Large intestine (tissue), 3 donors: ENCODE measurements at regions not wholly inside any gene's neighbourhood (a gene's known extent, or its start where the extent isn't known, plus 50 kb on each side); places are given as distances from the start of the nearest gene placed in this dataset.

Experiments
- DNase-seq, 2 donors: peaks; one replicate each; pipeline versions ENCODE4 v3.0.0 to v3.0.0-alpha.2; 2013
- H3K27ac ChIP-seq: one replicate; pipeline ENCODE4 v1.5.1; 2013; ENCODE audit warnings: low read length
- H3K27me3 ChIP-seq: 2 replicates; pipeline ENCODE4 v1.6.1; 2013; ENCODE audit warnings: low read length; ENCODE audit not compliant: control insufficient read depth, insufficient read depth
- H3K36me3 ChIP-seq: 2 replicates; pipeline ENCODE4 v1.6.1; 2013; ENCODE audit warnings: low read length; ENCODE audit not compliant: control insufficient read depth, insufficient read depth
- H3K4me1 ChIP-seq: one replicate; pipeline ENCODE4 v1.6.1; 2013; ENCODE audit warnings: low read length; ENCODE audit not compliant: control insufficient read depth, insufficient read depth
- H3K4me3 ChIP-seq: one replicate; pipeline ENCODE4 v1.5.1; 2013; ENCODE audit warnings: low read length
- H3K9me3 ChIP-seq: one replicate; pipeline ENCODE4 v1.6.1; 2013; ENCODE audit warnings: mild to moderate bottlenecking, low read depth, low read length, moderate library complexity; ENCODE audit not compliant: control insufficient read depth
- WGBS: methylation state at CpG from one replicate; pipeline ENCODE4 v1.1.5; 2013; ENCODE audit warnings: low lambda C conversion rate; ENCODE audit not compliant: insufficient coverage; 5-methylcytosine and 5-hydroxymethylcytosine counted together

DNA sequence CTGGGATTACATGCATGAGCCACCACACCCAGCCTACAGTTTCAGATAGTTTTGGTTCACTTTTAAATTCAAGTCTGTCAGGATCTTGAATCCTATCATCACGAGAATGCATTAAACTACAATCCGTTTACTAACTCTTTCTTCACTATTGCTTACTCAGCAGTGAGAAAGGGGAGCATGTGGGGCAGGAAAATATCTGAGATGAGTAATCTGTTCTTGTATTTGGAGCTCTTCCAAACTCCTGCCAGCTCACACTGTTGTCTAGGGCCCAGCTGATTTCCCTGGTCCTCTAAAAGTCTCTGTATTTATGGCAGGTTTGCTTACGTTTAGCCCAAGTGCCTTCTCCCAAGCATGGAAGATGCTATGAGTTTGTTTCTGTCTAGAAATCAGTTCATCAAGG, 152.2 kb downstream of the FGF18 start:
- Histone ChIP-seq H3K9me3 (no peaks in the 10 kb centered on the region), H3K27ac (no peak overlapping the region), H3K27me3 (peaks cover 4% of the 10 kb centered on the region), H3K4me3 (no peak overlapping the region), H3K36me3 (no peaks in the 10 kb centered on the region), H3K4me1 (no peaks in the 10 kb centered on the region)
- DNase-seq = no peak
- 86% methylated on average over 1 of the region's 3 CpGs for WGBS

DNA sequence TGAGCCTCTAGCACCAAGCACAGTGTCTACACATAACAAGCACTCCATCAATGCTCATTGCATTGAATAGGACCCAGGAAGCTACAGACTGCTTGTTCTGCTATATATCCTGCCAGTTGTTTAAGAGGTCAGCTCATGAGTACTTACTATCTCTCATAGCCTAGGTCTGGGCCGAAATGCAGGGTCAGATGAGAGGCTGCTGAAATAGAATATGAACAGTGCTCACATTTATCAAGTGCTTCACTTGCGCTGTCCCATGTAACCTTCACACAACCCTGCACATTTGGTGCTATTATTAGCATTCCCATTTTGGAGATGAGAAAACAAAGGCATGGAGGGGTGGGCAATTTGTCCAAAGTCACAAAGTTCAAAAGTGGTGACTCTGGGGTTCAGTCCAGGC, 153.6 kb downstream of the FGF18 start:
- Histone ChIP-seq H3K4me3 (no peak overlapping the region), H3K4me1 (no peaks in the 10 kb centered on the region), H3K36me3 (no peaks in the 10 kb centered on the region), H3K27me3 (peaks cover 4% of the 10 kb centered on the region), H3K27ac (no peak overlapping the region), H3K9me3 (no peaks in the 10 kb centered on the region)
- DNase-seq = no peak
- WGBS = no CpG with 5 or more reads among the region's 2 CpGs

DNA sequence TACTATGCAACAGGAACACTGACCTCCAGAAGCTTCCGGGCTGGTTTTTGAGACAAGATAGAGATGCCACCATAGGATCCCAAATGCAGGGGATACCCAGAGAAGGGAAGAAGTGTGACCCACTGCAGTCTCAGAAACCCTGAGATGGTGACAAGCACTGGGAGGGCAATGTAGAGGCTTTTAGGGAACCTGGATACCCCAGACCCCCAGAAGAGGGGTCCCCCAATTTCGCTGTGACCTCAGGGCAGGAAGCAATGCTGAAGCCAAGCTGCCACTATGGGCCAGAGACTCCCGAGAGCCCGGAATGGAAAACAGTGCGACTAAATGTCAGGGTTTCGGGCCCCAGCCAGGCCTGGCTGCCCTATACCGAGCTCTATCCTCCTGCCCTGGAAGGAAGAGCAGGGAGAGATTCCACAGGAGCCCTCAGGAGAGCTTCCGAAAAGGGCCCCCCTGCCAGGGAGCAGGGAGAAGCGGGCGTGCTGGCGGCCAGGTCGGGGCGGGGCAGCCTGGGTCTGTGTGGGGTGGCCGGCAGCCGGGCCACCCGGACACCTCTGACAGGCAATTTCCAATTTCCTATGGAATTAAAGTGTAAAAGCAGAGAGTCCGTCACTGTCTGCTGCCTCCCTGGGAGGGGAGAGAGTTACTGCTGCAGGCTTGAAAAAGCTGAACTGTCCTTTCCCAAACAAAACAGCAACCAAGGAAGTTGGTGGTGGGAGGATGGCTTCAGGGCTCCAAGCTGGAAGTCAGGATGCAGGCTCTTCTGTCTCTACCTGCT, 154.2 kb downstream of the FGF18 start:
- no peak overlapping the region for H3K4me3 ChIP-seq
- no peak for DNase-seq
- no CpG with 5 or more reads among the region's 17 CpGs for WGBS
- no peaks in the 10 kb centered on the region for H3K9me3 ChIP-seq
- no peaks in the 10 kb centered on the region for H3K4me1 ChIP-seq
- H3K36me3 ChIP-seq = no peaks in the 10 kb centered on the region
- no peak overlapping the region for H3K27ac ChIP-seq
- peaks cover 4% of the 10 kb centered on the region for H3K27me3 ChIP-seq

DNA sequence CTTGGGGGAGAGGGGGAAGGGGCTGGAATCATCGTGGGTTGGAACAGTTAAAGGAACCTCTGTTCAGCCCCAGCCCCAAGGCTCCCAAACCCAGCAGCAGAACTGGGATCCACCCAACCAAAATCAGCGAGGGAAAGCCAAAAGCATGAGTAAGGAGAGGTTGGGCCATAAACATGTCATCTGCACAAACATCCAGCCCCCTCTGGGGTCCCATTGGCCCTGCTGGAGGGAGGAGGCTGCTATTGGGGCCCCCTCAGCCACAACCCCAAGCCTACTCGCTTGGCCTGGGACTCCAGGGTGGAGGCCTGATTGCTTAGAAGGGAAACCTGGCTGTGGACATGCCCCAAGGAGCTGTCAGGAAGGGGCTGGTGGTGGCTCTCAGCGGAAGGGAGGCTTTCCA, 154.9 kb downstream of the FGF18 start:
- WGBS = no CpG with 5 or more reads among the region's 4 CpGs
- Histone ChIP-seq H3K27ac (no peak overlapping the region), H3K4me1 (no peaks in the 10 kb centered on the region), H3K27me3 (peaks cover 4% of the 10 kb centered on the region), H3K36me3 (no peaks in the 10 kb centered on the region), H3K9me3 (no peaks in the 10 kb centered on the region), H3K4me3 (no peak overlapping the region)
- DNase-seq = no peak

DNA sequence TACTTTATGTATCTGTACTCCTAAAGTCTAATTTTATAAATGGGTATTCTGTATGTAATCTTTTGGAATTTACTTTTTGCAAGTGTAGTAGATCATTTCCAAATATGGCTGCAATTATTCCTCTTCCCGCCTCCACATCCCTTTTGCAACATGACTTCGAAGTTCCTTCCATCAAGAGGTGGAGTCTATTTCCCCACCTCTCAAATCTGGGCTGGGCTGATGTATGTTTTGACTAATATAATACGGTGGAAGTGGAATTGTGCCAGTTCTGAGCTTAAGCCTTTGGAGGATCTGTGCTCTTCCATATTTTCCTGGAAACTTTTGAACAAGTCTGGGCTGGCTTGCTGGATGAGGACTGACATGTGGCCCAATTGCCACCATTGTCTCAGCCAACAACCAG, 155.9 kb downstream of the FGF18 start:
- Histone ChIP-seq H3K4me1 (no peaks in the 10 kb centered on the region), H3K4me3 (no peak overlapping the region), H3K36me3 (no peaks in the 10 kb centered on the region), H3K9me3 (no peaks in the 10 kb centered on the region), H3K27me3 (peaks cover 4% of the 10 kb centered on the region), H3K27ac (no peak overlapping the region)
- no peak for DNase-seq
- WGBS = no CpG with 5 or more reads among the region's 3 CpGs

DNA sequence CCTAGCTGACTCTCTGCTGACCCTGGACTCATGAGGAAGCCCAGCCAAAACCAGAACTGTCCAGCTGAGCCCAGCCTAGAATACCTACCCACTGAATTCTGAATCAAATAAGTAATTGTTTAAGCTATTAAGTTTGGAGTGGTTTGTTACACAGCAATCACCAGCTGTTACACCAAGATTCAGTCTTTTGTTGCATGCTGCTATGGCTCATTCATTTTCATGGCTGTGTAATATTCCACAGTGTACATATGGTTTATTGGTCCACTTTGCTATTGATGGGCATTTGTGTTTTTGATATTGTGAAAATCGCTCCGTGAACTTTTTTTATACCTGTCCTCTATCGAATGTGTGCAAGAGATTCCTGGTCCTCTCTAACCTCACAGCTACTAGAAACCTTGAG, 156.4 kb downstream of the FGF18 start:
- WGBS = no CpG with 5 or more reads among the region's 3 CpGs
- DNase-seq = no peak

DNA sequence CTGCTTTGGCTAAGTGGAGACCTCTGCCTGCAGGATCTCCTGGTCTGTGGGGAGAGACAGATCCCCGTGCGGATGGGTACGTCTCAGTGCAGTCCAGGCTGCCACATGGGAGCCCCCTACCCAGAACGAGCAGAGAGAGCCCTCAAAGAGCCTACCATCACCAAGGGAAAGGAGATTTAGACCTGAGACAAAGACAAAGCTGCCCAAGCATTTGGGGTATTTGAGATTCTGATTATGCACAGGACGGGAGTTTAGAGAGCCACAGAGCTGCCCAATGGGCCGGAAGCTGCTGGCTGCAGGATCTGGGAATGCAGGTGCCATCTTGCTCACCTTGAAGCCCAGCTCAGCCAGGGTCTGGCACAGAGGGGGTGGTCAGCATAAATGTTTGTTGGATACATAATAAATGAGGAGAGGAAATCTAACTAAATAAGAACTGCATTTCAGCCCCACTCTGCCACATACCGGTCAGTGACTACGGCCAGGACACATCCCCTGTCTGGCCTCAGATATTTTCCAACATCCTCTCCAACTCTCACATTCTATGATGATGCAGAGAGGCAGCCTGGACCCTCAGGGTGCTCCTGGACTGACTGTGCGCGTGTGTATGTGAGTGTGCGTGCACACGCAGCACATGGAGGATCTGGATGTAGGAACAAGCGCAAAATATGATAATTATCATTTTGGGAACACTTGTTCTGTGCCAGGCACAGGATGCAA, 157.8 kb downstream of the FGF18 start:
- Histone ChIP-seq H3K4me1 (no peaks in the 10 kb centered on the region), H3K27ac (no peak overlapping the region), H3K36me3 (no peaks in the 10 kb centered on the region), H3K9me3 (no peaks in the 10 kb centered on the region), H3K27me3 (peaks cover 4% of the 10 kb centered on the region), H3K4me3 (no peak overlapping the region)
- no CpG with 5 or more reads among the region's 13 CpGs for WGBS
- no peak for DNase-seq

More for the DNA sequence above, 156.4 kb downstream of the FGF18 start:
- Histone ChIP-seq H3K4me1 (no peaks in the 10 kb centered on the region), H3K9me3 (no peaks in the 10 kb centered on the region), H3K27ac (no peak overlapping the region), H3K27me3 (peaks cover 4% of the 10 kb centered on the region), H3K4me3 (no peak overlapping the region), H3K36me3 (no peaks in the 10 kb centered on the region)

DNA sequence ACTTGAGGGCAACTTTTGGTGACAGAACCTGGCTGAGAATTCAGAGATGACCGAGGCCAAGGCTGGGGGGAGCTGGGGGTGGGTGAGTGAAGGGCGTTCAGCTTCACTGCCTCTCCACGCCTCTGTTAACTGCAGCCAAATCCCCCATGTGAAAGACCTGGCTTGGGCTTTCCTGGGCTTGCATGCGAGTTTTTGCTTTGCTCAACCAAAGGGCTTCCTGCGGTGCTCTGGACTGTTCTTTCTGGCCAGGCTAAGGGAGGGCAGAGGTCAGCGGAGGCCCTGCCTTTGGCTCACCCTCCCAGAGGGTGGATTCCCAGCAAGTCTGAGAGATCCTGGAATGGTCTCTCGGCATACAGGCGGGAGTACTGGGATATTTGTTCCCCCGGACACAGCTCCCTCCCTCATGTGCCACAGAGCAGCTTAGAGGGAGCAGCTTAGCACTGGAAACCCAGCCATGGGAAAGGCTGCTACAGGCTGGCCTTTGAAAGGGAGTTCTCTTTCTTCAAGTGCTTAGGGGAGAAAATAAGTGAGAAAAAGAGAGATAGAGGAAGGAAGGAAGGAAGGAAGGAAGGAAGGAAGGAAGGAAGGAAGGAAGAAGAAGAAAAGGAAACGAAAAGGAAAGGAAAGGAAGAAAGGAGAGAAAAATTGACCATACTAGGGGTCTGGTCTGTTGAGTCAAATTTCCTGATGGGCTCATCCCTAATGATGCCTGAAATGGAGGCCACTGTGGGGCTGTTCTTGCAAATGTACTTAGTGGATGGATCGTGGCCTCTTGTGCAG, 158.8 kb downstream of the FGF18 start:
- Histone ChIP-seq H3K36me3 (no peaks in the 10 kb centered on the region), H3K9me3 (no peaks in the 10 kb centered on the region), H3K4me1 (no peaks in the 10 kb centered on the region), H3K27ac (no peak overlapping the region), H3K4me3 (no peak overlapping the region), H3K27me3 (peaks cover 4% of the 10 kb centered on the region)
- WGBS = 91% methylated on average over 1 of the region's 11 CpGs
- no peak for DNase-seq

DNA sequence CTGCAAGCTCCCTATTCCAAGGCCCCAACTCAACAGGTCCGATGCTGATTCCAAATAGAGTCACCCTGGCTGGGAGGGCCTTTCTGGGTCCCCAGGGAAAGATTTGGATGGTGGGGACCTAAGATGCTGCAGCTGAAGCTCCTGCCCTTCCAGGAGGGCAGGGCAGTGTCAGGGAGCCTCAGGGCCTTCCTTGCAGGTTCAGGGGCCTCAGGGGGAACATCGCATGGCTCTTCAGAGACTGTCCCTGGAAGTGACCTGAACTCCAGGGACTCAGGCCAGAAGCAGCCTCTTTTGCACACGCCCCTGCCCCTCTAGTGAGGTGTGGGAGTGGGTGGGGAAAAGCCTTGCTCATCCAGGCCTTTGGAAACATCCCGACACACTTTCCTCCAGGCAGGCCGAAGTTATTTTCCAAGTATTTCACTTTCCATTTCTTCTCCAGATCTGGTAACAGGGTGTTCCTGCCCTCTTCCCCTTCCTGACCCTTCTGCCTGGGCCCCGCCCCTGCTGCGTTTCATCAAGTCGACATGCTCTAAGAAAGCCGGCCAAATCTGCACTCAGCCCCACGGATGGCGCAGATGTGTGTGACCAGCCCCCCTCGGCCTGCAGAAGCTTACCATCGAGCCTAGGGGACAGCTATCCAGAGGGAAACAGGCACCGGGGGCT, 159.5 kb downstream of the FGF18 start:
- no peak overlapping the region for H3K27ac ChIP-seq

DNA sequence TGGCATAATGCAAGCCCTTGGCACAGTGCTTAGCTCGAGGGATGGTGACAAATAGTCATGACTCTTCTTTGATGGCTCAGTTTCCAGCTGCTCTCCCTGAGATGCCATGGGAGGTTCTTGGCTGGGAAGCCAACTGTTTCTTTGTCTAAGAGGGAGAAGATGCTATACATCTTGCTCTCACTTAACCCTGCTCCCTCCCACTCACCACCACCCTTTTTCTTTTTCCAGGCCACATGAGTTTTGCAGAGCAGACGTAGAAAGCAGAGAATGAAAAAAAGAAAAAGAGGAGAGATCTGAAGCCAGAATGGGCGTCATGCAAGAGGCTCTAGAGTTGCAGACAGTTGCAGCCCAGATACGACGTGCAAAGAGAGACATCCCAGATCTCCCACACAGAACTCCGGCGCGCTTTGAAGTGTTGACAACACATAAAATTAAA, 160.5 kb downstream of the FGF18 start:
- Histone ChIP-seq H3K9me3 (no peaks in the 10 kb centered on the region), H3K4me1 (no peaks in the 10 kb centered on the region), H3K27ac (no peak overlapping the region), H3K36me3 (no peaks in the 10 kb centered on the region), H3K27me3 (peaks cover 3% of the 10 kb centered on the region), H3K4me3 (no peak overlapping the region)
- 100% methylated on average over 1 of the region's 8 CpGs for WGBS
- no peak for DNase-seq

More for the DNA sequence above, 159.5 kb downstream of the FGF18 start:
- 100% methylated on average over 1 of the region's 14 CpGs for WGBS
- no peak for DNase-seq
- Histone ChIP-seq H3K4me3 (no peak overlapping the region), H3K9me3 (no peaks in the 10 kb centered on the region), H3K27me3 (peaks cover 6% of the 10 kb centered on the region), H3K36me3 (no peaks in the 10 kb centered on the region), H3K4me1 (no peaks in the 10 kb centered on the region)
